AG08395 (cell line): ENCODE measurements at regions not wholly inside any gene's neighbourhood (a gene's known extent, or its start where the extent isn't known, plus 50 kb on each side); places are given as distances from the start of the nearest gene placed in this dataset.

Source experiments
- DNase-seq: peaks from one replicate; pipeline ENCODE4 v3.0.0; 2012; ENCODE audit warnings: mixed read lengths, low spot score

GRCh38 chr2:204177977-204178522, 241.5 kb downstream of the ICOS start:
- DNase-seq = peak; percentile 18

DNA sequence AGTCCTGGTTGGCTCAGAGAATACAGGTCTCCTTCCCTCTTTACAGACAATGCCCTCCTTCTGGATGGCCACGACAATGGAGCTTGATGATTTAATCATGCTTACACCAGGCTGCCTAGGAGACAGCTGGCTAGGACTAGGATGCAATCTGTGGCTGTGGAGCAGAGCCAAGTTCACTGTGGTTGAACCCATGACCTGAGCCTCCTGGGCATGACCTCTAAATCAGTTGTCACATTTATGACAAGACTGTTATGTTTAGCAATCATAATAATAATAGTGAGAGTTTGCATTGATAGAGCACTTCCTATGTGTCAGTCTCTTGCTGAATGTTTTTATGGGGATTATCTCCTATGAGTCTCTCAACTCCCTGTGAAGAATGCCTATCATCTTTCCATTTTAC, 244.1 kb downstream of the ICOS start:
- DNase-seq = no peak

- DNase-seq = no peak
Measured at GRCh38 chr2:204183608-204184007, 247.0 kb downstream of the ICOS start.

DNA sequence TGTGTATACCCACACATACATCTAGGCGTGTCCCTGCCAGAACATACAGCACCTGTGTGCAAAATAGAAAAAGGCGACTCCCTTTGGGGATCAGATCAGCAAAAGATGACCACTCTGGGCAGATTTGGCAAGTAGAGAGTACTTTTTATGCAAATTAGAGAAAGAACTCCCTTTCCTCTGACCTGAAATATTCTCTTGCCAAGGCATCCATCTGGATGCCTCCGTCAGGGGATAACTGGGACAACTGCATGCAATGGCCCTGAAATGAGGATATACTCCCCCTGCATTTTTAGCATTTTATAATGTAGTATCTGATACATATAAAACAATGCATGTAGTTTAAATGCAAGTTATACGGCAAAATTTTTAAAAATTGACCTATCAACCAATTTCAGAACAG, 247.7 kb downstream of the ICOS start:
- DNase-seq = no peak

- no peak for DNase-seq
Measured at GRCh38 chr2:204187229-204188083, 250.9 kb downstream of the ICOS start.

DNA sequence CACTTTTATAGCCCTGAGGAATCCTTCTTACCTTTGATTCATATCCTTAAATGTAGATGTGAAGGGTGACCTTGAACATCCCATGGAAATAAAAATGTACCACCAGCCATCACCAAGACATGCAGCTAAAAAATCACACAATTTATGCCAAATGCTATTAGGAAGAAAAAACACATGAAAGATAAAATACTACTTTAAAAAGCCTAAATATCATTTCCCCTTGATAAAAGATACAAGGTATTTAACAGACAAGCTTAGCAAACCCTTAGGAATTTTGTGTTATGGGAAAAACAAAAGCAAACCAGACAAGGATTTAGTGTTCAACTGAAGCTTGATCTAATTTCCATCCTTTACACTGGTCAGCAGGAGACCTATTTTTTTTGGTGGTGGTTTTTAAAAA, 255.0 kb downstream of the ICOS start:
- DNase-seq = no peak

GRCh38 chr2:204195498-204195897, 258.9 kb downstream of the ICOS start:
- no peak for DNase-seq

DNA sequence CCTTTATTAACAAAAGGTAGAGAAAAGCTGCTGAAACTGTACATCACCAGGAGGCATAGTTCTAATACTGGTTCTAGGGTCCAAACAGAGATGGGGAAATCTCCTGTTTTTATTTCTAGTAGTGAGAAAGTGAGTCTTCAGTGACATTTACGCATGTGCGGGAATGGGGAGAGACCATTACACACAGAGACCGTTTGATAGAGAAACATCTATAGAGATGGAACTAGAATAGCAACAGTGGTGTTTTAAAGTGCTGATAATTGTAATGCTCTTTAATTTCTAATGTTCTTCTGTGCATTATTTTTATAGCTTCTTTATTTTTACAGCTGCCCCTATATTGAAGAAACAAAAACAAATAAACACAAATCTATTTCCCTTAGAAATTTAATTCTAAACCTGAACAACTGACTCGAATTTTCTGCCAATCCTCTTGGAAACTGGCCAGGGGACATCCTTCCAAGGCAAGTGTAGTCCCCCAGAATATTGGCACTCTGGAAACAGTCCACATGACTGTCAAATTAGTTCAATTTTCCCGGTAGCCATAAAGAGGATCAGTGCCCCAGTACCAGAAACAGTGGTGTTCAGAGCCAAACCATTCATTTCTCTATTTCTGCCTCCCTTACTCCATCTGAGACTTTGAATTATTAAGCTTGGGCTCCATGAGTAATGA, 260.9 kb downstream of the ICOS start:
- DNase-seq = no peak

- no peak for DNase-seq
Measured at GRCh38 chr2:204199357-204199756, 262.8 kb downstream of the ICOS start.

GRCh38 chr2:204201507-204201906, 264.9 kb downstream of the ICOS start:
- no peak for DNase-seq

DNA sequence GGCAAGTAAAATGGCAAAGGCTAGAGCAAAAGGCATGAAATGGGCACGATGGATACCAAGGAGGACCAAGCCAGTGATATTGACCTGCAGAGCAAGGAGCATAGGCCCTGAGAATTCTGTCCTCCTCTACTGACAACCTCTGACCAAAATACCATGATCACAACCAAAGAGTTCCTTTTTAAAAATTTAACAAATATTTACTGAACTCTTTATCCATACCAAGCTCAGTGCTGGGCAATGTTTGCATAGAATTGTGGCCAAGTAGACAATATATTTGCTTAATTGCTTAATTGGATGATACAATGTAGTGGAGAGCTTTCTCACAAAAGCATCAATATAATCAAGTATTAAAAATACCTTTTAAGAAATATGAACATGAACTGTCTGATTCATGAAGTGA, 265.7 kb downstream of the ICOS start:
- DNase-seq = no peak

DNA sequence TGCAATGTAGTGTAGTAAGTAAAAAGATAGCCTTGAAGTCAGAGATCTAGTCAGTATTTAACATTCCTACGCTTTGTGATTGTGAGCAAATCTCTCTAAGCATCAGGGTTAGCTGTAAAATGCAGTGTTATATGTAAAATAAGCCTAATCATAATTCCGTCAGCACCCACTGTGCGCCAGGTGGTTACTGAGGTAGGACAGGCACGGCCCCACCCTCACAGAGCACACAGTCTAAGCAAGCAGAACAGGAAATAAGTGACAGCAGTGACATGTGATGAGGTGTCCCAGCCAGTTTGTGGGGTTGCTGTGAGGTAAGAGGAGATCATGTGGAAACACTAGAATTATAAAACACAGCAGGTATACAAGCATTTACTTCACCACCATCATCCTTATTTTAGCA, 267.1 kb downstream of the ICOS start:
- DNase-seq = no peak

DNA sequence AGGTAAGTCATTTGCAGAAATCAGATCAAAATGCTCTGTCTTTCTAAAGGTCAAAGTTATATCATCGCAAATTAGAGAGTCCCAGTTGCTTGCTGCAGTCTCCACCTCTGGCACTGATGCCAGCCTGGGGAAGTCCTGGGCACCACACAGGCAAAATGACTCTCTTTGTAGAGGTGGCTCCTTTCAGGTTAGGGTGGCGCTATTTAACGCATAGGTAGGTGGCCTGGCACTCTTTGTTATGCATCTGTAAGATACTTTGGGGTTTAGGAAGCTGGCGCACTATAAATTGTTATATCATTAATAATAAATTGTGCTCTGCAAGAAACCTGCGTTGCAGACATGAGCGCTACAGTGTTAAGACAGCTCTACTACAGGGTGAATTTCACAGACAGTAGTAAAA, 268.5 kb downstream of the ICOS start:
- DNase-seq = no peak

GRCh38 chr2:204205538-204205937, 269.0 kb downstream of the ICOS start:
- DNase-seq = no peak

DNA sequence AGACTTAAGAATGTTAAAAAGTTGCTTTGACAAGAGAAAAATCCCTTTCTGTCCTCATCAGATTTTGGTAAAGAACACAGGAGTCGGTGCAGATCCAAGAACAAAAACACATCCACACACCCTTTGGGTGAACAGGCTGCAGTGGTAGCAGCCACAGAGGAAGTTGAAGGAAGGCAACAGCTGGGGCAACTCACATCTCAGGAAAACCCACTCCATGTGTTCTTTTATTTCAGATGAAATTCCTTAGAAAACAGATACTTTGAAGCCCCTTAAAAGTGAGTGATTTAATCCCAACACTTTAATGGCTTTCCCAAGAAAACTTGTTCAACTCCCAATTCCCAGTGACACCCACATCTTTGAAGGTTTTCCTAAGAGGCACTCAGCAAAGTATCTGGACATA, 271.3 kb downstream of the ICOS start:
- no peak for DNase-seq

- DNase-seq = no peak
Measured at GRCh38 chr2:204213588-204213987, 277.0 kb downstream of the ICOS start.

GRCh38 chr2:204218040-204218439, 281.5 kb downstream of the ICOS start:
- DNase-seq = no peak

DNA sequence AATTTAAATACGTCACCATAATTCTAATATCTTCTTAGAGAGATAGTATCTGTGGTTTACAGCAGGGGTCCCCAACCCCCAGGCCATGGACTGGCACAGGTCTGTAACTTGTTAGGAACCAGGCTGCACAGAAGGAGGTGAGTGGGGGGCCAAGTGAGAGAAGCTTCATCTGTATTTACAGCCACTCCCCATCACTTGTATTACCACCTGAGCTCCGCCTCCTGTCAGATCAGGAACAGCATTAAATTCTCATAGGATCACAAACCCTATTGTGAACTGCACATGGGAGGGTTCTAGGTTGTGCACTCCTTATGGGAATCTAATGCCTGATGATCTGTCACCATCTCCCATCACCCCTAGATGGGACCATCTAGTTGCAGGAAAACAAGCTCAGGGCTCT, 282.6 kb downstream of the ICOS start:
- DNase-seq = no peak

DNA sequence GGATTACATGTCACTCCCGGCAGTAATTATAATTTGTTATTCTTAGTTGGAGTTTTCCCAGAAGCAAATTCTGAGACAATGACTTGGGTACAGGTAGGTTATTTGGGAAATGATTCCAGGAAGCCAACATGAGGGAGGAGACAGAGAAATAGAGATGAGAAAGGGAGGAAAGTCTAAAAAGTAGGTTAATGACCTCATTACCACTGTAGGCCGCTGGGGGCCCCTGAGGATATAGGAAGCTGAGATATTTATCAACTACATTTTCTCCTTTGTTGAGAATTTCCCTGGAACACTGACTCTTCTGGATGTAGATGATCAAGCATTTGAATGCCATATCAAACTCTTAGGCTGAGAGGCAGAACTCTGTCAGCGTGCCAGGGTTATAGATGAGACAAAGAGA, 284.3 kb downstream of the ICOS start:
- no peak for DNase-seq

DNA sequence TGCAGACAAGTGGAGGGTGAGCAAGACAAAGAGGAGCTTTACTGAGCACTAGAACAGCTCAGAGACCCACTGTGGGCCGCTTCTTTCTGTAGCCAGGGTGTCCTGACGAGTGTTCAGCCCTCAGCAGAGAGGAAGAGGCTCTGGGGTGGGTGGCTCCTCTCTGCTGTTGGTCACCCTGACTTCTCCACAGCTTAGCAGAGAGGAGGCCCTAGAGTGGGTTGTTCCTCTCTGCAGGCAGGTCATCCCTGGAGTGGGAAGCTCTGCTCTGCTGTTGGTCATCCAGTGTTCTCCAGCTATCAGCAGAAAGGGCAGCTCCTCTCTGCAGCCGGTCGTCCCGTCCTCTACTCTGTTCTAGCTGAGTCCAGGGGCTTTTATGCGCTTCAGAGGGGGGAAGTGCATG, 286.5 kb downstream of the ICOS start:
- no peak for DNase-seq

- no peak for DNase-seq
Measured at GRCh38 chr2:204223544-204223943, 287.0 kb downstream of the ICOS start.

DNA sequence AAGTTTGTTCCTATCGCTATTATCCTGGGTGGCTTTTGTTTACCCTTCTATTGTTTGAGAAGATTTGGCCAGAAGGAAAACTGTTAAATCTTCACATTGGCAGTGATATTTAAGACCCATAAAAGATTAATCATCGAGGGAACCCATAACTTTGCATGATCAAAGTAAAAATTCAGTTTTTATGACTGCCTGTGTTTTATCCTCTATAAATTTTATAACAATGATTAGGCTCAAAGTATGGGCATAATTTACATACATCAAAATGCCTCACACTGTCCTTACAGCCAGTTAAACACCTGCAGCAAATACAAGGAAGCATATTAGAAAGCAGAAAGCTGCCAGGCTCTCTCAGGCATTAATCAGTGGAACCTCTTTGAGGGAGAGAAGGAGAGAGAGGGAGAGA, 289.1 kb downstream of the ICOS start:
- DNase-seq = no peak

GRCh38 chr2:204226305-204226880, 289.8 kb downstream of the ICOS start:
- DNase-seq = no peak
